Neural progenitor cell (in vitro differentiated cells): ENCODE measurements at regions not wholly inside any gene's neighbourhood (a gene's known extent, or its start where the extent isn't known, plus 50 kb on each side); places are given as distances from the start of the nearest gene placed in this dataset. TPM values are rescaled to one million over a fixed set of nuclear protein-coding genes. Genes with fewer than 3 reads are reported as not detected.

Experiments used
- DNase-seq: peaks from one replicate; pipeline ENCODE4 v3.0.0-alpha.2; 2016; ENCODE audit warnings: low spot score
- H2AFZ ChIP-seq: fragments of 200-600 bp; sonication (generic); replicated peaks from 2 replicates; pipeline ENCODE4 v1.6.1; 2016; ENCODE audit warnings: antibody characterized with exemption
- H3F3A ChIP-seq: fragments of 200-600 bp; sonication (generic); 2 replicates; pipeline ENCODE4 v1.6.1; 2016; ENCODE audit warnings: antibody characterized with exemption, low read depth
- H3K27ac ChIP-seq: fragments of 200-600 bp; sonication (generic); 2 replicates; pipeline ENCODE4 v1.5.1; 2016; ENCODE audit warnings: mild to moderate bottlenecking
- H3K27me3 ChIP-seq: fragments of 200-600 bp; sonication (generic); 2 replicates; pipeline ENCODE4 v1.6.1; 2016; ENCODE audit warnings: mild to moderate bottlenecking, moderate library complexity
- H3K36me3 ChIP-seq: fragments of 200-600 bp; sonication (generic); 2 replicates; pipeline ENCODE4 v1.5.1; 2016
- H3K4me1 ChIP-seq: fragments of 200-600 bp; sonication (generic); 2 replicates; pipeline ENCODE4 v1.6.1; 2016; ENCODE audit warnings: mixed run types
- H3K4me2 ChIP-seq: fragments of 200-600 bp; sonication (generic); 2 replicates; pipeline ENCODE4 v1.6.1; 2016
- H3K4me3 ChIP-seq: fragments of 200-600 bp; sonication (generic); 2 replicates; pipeline ENCODE4 v1.5.1; 2016
- H3K79me2 ChIP-seq: fragments of 200-600 bp; sonication (generic); 2 replicates; pipeline ENCODE4 v1.6.1; 2016; ENCODE audit warnings: low read depth
- H3K9ac ChIP-seq: fragments of 200-600 bp; sonication (generic); 2 replicates; pipeline ENCODE4 v1.6.1; 2016
- H3K9me3 ChIP-seq: fragments of 200-600 bp; sonication (generic); 2 replicates; pipeline ENCODE4 v1.5.1; 2016; ENCODE audit warnings: low read depth
- H4K20me1 ChIP-seq: fragments of 200-600 bp; sonication (generic); 2 replicates; pipeline ENCODE4 v1.6.1; 2016; ENCODE audit warnings: low read depth
- H3K27ac Mint-ChIP-seq: 3 replicates; pipeline ENCODE4 v1.8.0; 2021; ENCODE audit warnings: mixed read lengths
- H3K27me3 Mint-ChIP-seq: 2 replicates; pipeline ENCODE4 v1.8.0; 2022; ENCODE audit warnings: low read depth, mild to moderate bottlenecking, inconsistent platforms, moderate library complexity, mixed read lengths; ENCODE audit not compliant: insufficient read depth
- H3K36me3 Mint-ChIP-seq: 3 replicates; pipeline ENCODE4 v1.8.0; 2021; ENCODE audit warnings: mixed read lengths
- H3K4me1 Mint-ChIP-seq: 3 replicates; pipeline ENCODE4 v1.8.0; 2021; ENCODE audit warnings: mixed read lengths
- H3K4me3 Mint-ChIP-seq: 3 replicates; pipeline ENCODE4 v1.8.0; 2021; ENCODE audit warnings: mild to moderate bottlenecking, moderate library complexity, mixed read lengths
- H3K9me3 Mint-ChIP-seq: 3 replicates; pipeline ENCODE4 v1.8.0; 2020; ENCODE audit warnings: mixed read lengths
- CTCF ChIP-seq: fragments of 200-600 bp; sonication (generic); IDR thresholded peaks from 2 replicates; pipeline ENCODE4 v1.5.1; 2017; ENCODE audit warnings: antibody characterized with exemption, mild to moderate bottlenecking
- EZH2 ChIP-seq: fragments of 200-600 bp; sonication (generic); IDR thresholded peaks from 2 replicates; pipeline ENCODE4 v1.6.1; 2017; ENCODE audit warnings: antibody characterized with exemption, mild to moderate bottlenecking, moderate library complexity
- EZH2phosphoT487 ChIP-seq: fragments of 200-600 bp; sonication (generic); IDR thresholded peaks from 2 replicates; pipeline ENCODE4 v1.6.1; 2017; ENCODE audit warnings: antibody characterized with exemption
- small RNA-seq: library from RNA; depleted of rRNA; stranded (forward); fragments of <200 nt; gene quantifications from one replicate; pipeline ENCODE3, GENCODE V24; 2015

- H3K9ac ChIP-seq: no peak overlapping the region
- H3K4me3 Mint-ChIP-seq: no peak overlapping the region
- H3K27ac ChIP-seq: no peak overlapping the region
- H3K36me3 ChIP-seq: no peaks in the 10 kb centered on the region
- TF ChIP-seq EZH2 (no peak), EZH2phosphoT487 (no peak), CTCF (no peak)
- H3K9me3 ChIP-seq: no peaks in the 10 kb centered on the region
- H3K36me3 Mint-ChIP-seq: no peaks in the 10 kb centered on the region
- no peaks in the 10 kb centered on the region for H3K79me2 ChIP-seq
- H3K4me1 Mint-ChIP-seq: peaks cover 3% of the 10 kb centered on the region
- DNase-seq: peak; percentile 17
- no peaks in the 10 kb centered on the region for H3K9me3 Mint-ChIP-seq
- H2AFZ ChIP-seq: no peak overlapping the region
- H3K4me1 ChIP-seq: peaks cover 36% of the 10 kb centered on the region
- H3K4me3 ChIP-seq: no peak overlapping the region
- no peaks in the 10 kb centered on the region for H4K20me1 ChIP-seq
- no peak overlapping the region for H3K4me2 ChIP-seq
- peaks cover 5% of the 10 kb centered on the region for H3K27me3 Mint-ChIP-seq
- no peak overlapping the region for H3K27ac Mint-ChIP-seq
- peaks cover 19% of the 10 kb centered on the region for H3F3A ChIP-seq
- no peaks in the 10 kb centered on the region for H3K27me3 ChIP-seq
Observed at GRCh38 chr4:112979881-112980421, 69.5 kb upstream of the ANK2 start.

- peaks cover 5% of the 10 kb centered on the region for H3K27me3 Mint-ChIP-seq
- TF ChIP-seq CTCF (peak; percentile 24), EZH2phosphoT487 (no peak)
- H3K36me3 ChIP-seq: no peaks in the 10 kb centered on the region
Observed at GRCh38 chr4:112982680-112983079, 66.8 kb upstream of the ANK2 start.

GRCh38 chr4:112994732-112995464 is 54.6 kb upstream of the ANK2 start:
- Mint-ChIP-seq H3K9me3 (no peaks in the 10 kb centered on the region), H3K4me3 (no peak overlapping the region), H3K27me3 (peaks cover 2% of the 10 kb centered on the region), H3K27ac (no peak overlapping the region), H3K4me1 (peaks cover 12% of the 10 kb centered on the region), H3K36me3 (no peaks in the 10 kb centered on the region)
- no peak overlapping the region for H3K27ac ChIP-seq
- H3K27me3 ChIP-seq: no peaks in the 10 kb centered on the region
- H3K4me2 ChIP-seq: no peak overlapping the region
- no peak for DNase-seq
- H3K4me3 ChIP-seq: no peak overlapping the region
- H3K9me3 ChIP-seq: no peaks in the 10 kb centered on the region
- H3K79me2 ChIP-seq: no peaks in the 10 kb centered on the region
- TF ChIP-seq CTCF: no peak
- TF ChIP-seq EZH2: no peak
- TF ChIP-seq EZH2phosphoT487: no peak
- H2AFZ ChIP-seq: no peak overlapping the region
- H3K9ac ChIP-seq: no peak overlapping the region
- H3K4me1 ChIP-seq: peaks cover 14% of the 10 kb centered on the region
- peaks cover 9% of the 10 kb centered on the region for H3F3A ChIP-seq
- no peaks in the 10 kb centered on the region for H4K20me1 ChIP-seq
- H3K36me3 ChIP-seq: no peaks in the 10 kb centered on the region

More at GRCh38 chr4:112982680-112983079, 66.8 kb upstream of the ANK2 start:
- Histone ChIP-seq H3K4me3 (no peak overlapping the region), H3K27me3 (no peaks in the 10 kb centered on the region), H3K4me1 (peaks cover 29% of the 10 kb centered on the region), H3K4me2 (no peak overlapping the region), H3K27ac (no peak overlapping the region), H3K9ac (no peak overlapping the region), H4K20me1 (no peaks in the 10 kb centered on the region), H3F3A (no peaks in the 10 kb centered on the region), H2AFZ (no peak overlapping the region), H3K9me3 (no peaks in the 10 kb centered on the region), H3K79me2 (no peaks in the 10 kb centered on the region)
- H3K9me3 Mint-ChIP-seq: no peaks in the 10 kb centered on the region
- no peak for DNase-seq
- peak overlapping the region; percentile 47 for H3K27ac Mint-ChIP-seq
- H3K4me1 Mint-ChIP-seq: no peaks in the 10 kb centered on the region
- H3K4me3 Mint-ChIP-seq: no peak overlapping the region
- no peaks in the 10 kb centered on the region for H3K36me3 Mint-ChIP-seq

Small RNAs in the stretch of these regions (small RNA-seq; reads per million reads assigned to genes)
- gene AC017007.1 (not detected), gene RF00019 (not detected)
